Tibial nerve (tissue), 4 donors: ENCODE measurements at regions not wholly inside any gene's neighbourhood (a gene's known extent, or its start where the extent isn't known, plus 50 kb on each side); places are given as distances from the start of the nearest gene placed in this dataset.

Source experiments
- EP300 ChIP-seq, 2 donors: sonication (generic); formaldehyde crosslinking; IDR thresholded peaks; one replicate each; pipeline ENCODE4 v1.6.1; 2017; ENCODE audit warnings: antibody characterized with exemption in 2 of 2, mild to moderate bottlenecking in 1 of 2
- POLR2A ChIP-seq, 2 donors: fragments of 450-650 bp; IDR thresholded peaks; one replicate each; pipeline ENCODE4 v1.6.1; 2017; ENCODE audit warnings: antibody characterized with exemption in 2 of 2, mild to moderate bottlenecking in 2 of 2, moderate library complexity in 2 of 2
- TF ChIP-seq, protein P1 (sequence below), 5 experiments: fragments of 200-600 bp in 3 of 5; fragments of 450-650 bp in 2 of 5; sonication (generic) in 3 of 5; IDR thresholded peaks; one replicate each; pipeline ENCODE4 v1.5.1; 2016 to 2019; ENCODE audit warnings: antibody characterized with exemption in 5 of 5, mild to moderate bottlenecking in 3 of 5, moderate library complexity in 2 of 5

DNA sequence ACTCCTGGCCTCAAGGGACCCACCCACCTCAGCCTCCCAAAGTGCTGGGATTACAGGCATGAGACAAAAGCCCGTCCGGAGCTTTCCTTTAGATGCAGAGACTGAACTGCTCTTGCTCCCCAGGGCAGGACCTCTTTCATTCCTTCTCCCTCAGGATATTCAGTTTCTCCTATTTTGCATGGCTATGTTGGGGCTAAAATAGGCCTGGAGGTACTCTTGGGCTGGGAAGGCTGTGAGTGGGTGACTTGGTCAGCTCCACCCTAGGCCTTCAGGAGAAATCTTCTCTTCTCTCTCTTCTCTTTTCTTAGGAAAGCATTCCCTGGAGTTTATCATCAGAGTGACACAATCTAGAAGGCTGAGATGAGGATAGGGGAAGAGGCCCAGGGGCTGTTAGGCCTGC lies 126.4 kb downstream of the LRRC70 start:
- TF ChIP-seq, protein P1, sequence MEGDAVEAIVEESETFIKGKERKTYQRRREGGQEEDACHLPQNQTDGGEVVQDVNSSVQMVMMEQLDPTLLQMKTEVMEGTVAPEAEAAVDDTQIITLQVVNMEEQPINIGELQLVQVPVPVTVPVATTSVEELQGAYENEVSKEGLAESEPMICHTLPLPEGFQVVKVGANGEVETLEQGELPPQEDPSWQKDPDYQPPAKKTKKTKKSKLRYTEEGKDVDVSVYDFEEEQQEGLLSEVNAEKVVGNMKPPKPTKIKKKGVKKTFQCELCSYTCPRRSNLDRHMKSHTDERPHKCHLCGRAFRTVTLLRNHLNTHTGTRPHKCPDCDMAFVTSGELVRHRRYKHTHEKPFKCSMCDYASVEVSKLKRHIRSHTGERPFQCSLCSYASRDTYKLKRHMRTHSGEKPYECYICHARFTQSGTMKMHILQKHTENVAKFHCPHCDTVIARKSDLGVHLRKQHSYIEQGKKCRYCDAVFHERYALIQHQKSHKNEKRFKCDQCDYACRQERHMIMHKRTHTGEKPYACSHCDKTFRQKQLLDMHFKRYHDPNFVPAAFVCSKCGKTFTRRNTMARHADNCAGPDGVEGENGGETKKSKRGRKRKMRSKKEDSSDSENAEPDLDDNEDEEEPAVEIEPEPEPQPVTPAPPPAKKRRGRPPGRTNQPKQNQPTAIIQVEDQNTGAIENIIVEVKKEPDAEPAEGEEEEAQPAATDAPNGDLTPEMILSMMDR (IDR thresholded peaks at IDR 0.05), result no peak
- TF ChIP-seq EP300 (IDR thresholded peaks at IDR 0.05) (no peak), POLR2A (IDR thresholded peaks at IDR 0.05) (no peak)
